NCI-H345 (cell line): ENCODE measurements at regions not wholly inside any gene's neighbourhood (a gene's known extent, or its start where the extent isn't known, plus 50 kb on each side); places are given as distances from the start of the nearest gene placed in this dataset.
"Not testable (repeated sequence)": the region's sequence is repeated elsewhere in the genome, so short reads cannot be mapped to it uniquely, and the experiment has no call there.

Experiments used
- DNase-seq: peaks from one replicate; lab custom pipeline; 2025; lab: John Stamatoyannopoulos, UW

- no peak for DNase-seq
Observed at GRCh38 chr3:147672436-147672835, 263.3 kb downstream of the ZIC1 start.

GRCh38 chr3:147675761-147676160 is 266.6 kb downstream of the ZIC1 start:
- DNase-seq, result no peak

GRCh38 chr3:147680837-147681483 is 271.8 kb downstream of the ZIC1 start:
- DNase-seq, result no peak

GRCh38 chr3:147688868-147689267 is 279.7 kb downstream of the ZIC1 start:
- DNase-seq, result no peak

- DNase-seq, result no peak
Observed at GRCh38 chr3:147699175-147699838, 290.1 kb downstream of the ZIC1 start.

GRCh38 chr3:147701195-147701594 is 292.0 kb downstream of the ZIC1 start:
- DNase-seq, result no peak

GRCh38 chr3:147702509-147702908 is 293.3 kb downstream of the ZIC1 start:
- DNase-seq, result no peak

- no peak for DNase-seq
Observed at GRCh38 chr3:147705651-147706051, 296.5 kb downstream of the ZIC1 start.

GRCh38 chr3:147710753-147711152 is 301.6 kb downstream of the ZIC1 start:
- not testable (repeated sequence) for DNase-seq

GRCh38 chr3:147712357-147712756 is 303.2 kb downstream of the ZIC1 start:
- no peak for DNase-seq

GRCh38 chr3:147712758-147713157 is 303.6 kb downstream of the ZIC1 start:
- not testable (repeated sequence) for DNase-seq

GRCh38 chr3:147713234-147714133 is 304.3 kb downstream of the ZIC1 start:
- no peak for DNase-seq

GRCh38 chr3:147729641-147730040 is 320.5 kb downstream of the ZIC1 start:
- DNase-seq, result no peak

GRCh38 chr3:147730284-147730683 is 321.1 kb downstream of the ZIC1 start:
- DNase-seq, result no peak

GRCh38 chr3:147733217-147733616 is 324.1 kb downstream of the ZIC1 start:
- no peak for DNase-seq

- DNase-seq, result no peak
Observed at GRCh38 chr3:147735616-147736015, 326.5 kb downstream of the ZIC1 start.

- no peak for DNase-seq
Observed at GRCh38 chr3:147736226-147736625, 327.1 kb downstream of the ZIC1 start.

- DNase-seq, result no peak
Observed at GRCh38 chr3:147737376-147737775, 328.2 kb downstream of the ZIC1 start.

GRCh38 chr3:147740928-147741327 is 331.8 kb downstream of the ZIC1 start:
- no peak for DNase-seq

GRCh38 chr3:147744967-147745366 is 335.8 kb downstream of the ZIC1 start:
- DNase-seq, result no peak

GRCh38 chr3:147755310-147755709 is 346.1 kb downstream of the ZIC1 start:
- DNase-seq, result no peak

- DNase-seq, result no peak
Observed at GRCh38 chr3:147756476-147756875, 347.3 kb downstream of the ZIC1 start.

- no peak for DNase-seq
Observed at GRCh38 chr3:147757866-147758265, 348.7 kb downstream of the ZIC1 start.
